NCI-H2029 treated with DMSO at 0.1 percent for 48 hours (cell line): ENCODE measurements at regions not wholly inside any gene's neighbourhood (a gene's known extent, or its start where the extent isn't known, plus 50 kb on each side); places are given as distances from the start of the nearest gene placed in this dataset.

Source experiments
- DNase-seq: peaks from one replicate; lab custom pipeline; 2025; lab: John Stamatoyannopoulos, UW

GRCh38 chr12:24473097-24473496 is 475.8 kb downstream of the BCAT1 start:
- DNase-seq: no peak

- DNase-seq: no peak
Observed at GRCh38 chr12:24470050-24470449, 478.9 kb downstream of the BCAT1 start.

- no peak for DNase-seq
Observed at GRCh38 chr12:24469089-24469488, 479.8 kb downstream of the BCAT1 start.

- DNase-seq: no peak
Observed at GRCh38 chr12:24467226-24467625, 481.7 kb downstream of the BCAT1 start.

- DNase-seq: no peak
Observed at GRCh38 chr12:24463375-24463774, 485.5 kb downstream of the BCAT1 start.

- no peak for DNase-seq
Observed at GRCh38 chr12:24462946-24463345, 486.0 kb downstream of the BCAT1 start.

- no peak for DNase-seq
Observed at GRCh38 chr12:24460506-24460905, 488.4 kb downstream of the BCAT1 start.

GRCh38 chr12:24460099-24460498 is 488.8 kb downstream of the BCAT1 start:
- DNase-seq: no peak

GRCh38 chr12:24455811-24456210 is 493.1 kb downstream of the BCAT1 start:
- DNase-seq: no peak

GRCh38 chr12:24447678-24448077 is 498.2 kb upstream of the SOX5 start:
- no peak for DNase-seq

GRCh38 chr12:24446287-24446686 is 496.8 kb upstream of the SOX5 start:
- DNase-seq: no peak

- no peak for DNase-seq
Observed at GRCh38 chr12:24444634-24445033, 495.2 kb upstream of the SOX5 start.

- no peak for DNase-seq
Observed at GRCh38 chr12:24441458-24441857, 492.0 kb upstream of the SOX5 start.

- DNase-seq: no peak
Observed at GRCh38 chr12:24436667-24437066, 487.2 kb upstream of the SOX5 start.

- no peak for DNase-seq
Observed at GRCh38 chr12:24431872-24432271, 482.4 kb upstream of the SOX5 start.

GRCh38 chr12:24427776-24428175 is 478.3 kb upstream of the SOX5 start:
- DNase-seq: no peak

GRCh38 chr12:24425601-24425970 is 476.1 kb upstream of the SOX5 start:
- DNase-seq: no peak

GRCh38 chr12:24424889-24425600 is 475.6 kb upstream of the SOX5 start:
- DNase-seq: no peak

GRCh38 chr12:24424376-24424775 is 474.9 kb upstream of the SOX5 start:
- no peak for DNase-seq

GRCh38 chr12:24423611-24424010 is 474.1 kb upstream of the SOX5 start:
- no peak for DNase-seq

GRCh38 chr12:24421759-24422158 is 472.3 kb upstream of the SOX5 start:
- no peak for DNase-seq

- DNase-seq: no peak
Observed at GRCh38 chr12:24418157-24418556, 468.7 kb upstream of the SOX5 start.

GRCh38 chr12:24416423-24417109 is 467.1 kb upstream of the SOX5 start:
- DNase-seq: no peak

- no peak for DNase-seq
Observed at GRCh38 chr12:24415934-24416333, 466.5 kb upstream of the SOX5 start.
